ENCODE measurements at regions not wholly inside any gene's neighbourhood (a gene's known extent, or its start where the extent isn't known, plus 50 kb on each side); places are given as distances from the start of the nearest gene placed in this dataset.

GRCh38 chr10:113427236-113427735 is 125.6 kb upstream of the HABP2 start:
- no peak overlapping the region for H3K27ac ChIP-seq
- TF ChIP-seq CTCF (IDR thresholded peaks at IDR 0.05) (no peak), POLR2A (IDR thresholded peaks at IDR 0.05) (no peak)
- H3K4me3 ChIP-seq: no peak overlapping the region
- intact Hi-C loops (cut with DNase I): no loop called here
- no peaks in the 10 kb centered on the region for H3K9me3 ChIP-seq (replicated peaks in 1 of 3)
- H3K36me3 ChIP-seq (replicated peaks in 1 of 2): no peaks in the 10 kb centered on the region
- WGBS, 4 donors: 53 to 77% (median 69%) methylated on average over 4 of the region's 4 CpGs
- H3K27me3 ChIP-seq: no peaks in the 10 kb centered on the region
- H3K4me1 ChIP-seq (replicated peaks in 1 of 2): no peaks in the 10 kb centered on the region
- peak in 1 of 7 donors; percentile 34 for DNase-seq

DNA sequence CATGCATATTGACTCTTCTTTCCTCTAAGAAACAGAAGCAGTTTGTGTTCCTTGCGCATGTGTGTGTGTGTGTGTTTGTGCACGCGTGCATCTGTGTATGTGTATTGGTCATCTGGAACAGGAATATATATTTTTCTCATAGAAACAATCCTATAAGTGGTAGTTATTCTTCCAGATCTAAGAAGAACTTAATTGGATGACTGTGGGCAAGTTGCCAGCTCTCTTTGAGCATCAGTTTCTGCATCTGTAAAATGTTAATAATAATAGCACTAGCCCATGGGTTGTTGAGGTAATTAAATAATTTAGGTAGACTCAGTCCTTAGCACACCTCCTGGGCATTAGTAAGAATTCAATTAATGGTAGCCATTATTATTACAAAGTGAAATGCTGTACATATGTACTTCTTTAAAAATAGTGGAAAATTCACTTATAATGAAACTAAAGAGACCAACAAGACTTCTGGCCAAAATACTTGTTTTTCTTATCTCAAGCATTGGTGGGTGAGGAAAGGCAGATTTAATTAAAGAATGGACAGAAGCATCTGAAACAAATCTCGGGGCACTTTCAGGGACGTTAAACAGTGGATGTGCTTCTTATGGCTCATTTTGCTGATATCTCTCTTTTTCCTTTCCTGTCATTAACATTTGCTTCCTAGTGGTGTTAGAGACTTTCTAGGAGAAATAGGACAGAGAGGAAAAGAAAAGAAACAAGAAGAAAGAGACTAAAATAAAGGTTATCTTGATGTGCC is 124.9 kb upstream of the HABP2 start:
- DNase-seq: peak in 1 of 7 donors; percentile 13
- H3K27me3 ChIP-seq: no peaks in the 10 kb centered on the region
- H3K36me3 ChIP-seq (replicated peaks in 1 of 2): no peaks in the 10 kb centered on the region
- no peak overlapping the region for H3K4me3 ChIP-seq
- 78 to 87% (median 83%) methylated on average over 5 of the region's 5 CpGs for WGBS, 4 donors
- intact Hi-C loops (cut with DNase I): no loop called here
- no peaks in the 10 kb centered on the region for H3K9me3 ChIP-seq (replicated peaks in 1 of 3)
- TF ChIP-seq POLR2A (IDR thresholded peaks at IDR 0.05) (no peak), CTCF (IDR thresholded peaks at IDR 0.05) (no peak)
- no peaks in the 10 kb centered on the region for H3K4me1 ChIP-seq (replicated peaks in 1 of 2)
- H3K27ac ChIP-seq: no peak overlapping the region

DNA sequence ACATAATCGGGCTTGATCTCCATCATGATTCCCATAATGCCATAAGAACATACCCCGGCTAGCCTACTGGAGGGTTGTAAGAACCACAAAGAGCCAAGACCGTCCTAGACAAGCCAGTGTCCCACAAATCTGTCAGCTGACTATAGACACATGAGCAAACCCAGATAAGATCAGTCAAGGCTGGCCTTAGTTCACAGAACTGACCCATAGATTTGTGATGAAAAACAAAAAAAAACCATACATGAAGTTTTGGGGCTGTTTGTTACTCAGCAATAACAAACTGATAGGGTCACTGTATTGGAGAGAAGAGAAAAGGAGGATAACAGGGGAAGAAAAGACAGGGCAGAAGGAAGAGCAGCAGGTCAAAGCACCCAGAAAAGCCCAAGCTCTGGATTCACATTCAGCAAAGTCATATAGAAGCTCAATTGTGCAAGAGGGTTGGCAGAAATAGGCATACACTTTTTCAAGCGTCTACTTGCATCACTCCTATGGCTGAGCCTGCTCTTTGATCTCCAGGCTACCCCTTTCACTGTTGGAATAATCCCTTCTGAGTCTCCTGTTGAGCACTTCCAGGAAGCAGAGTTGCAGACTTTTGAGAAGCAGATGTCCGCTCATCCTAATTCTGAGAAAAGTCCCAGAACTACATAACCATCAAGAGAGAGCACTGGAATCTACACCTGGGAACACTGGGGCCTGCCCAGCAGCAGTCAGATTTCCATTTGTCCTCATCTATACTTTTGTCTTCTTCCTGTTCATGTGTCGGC is 122.0 kb upstream of the HABP2 start:
- DNase-seq: peak in 1 of 7 donors; percentile 5
- 77 to 86% (median 85%) methylated on average over 6 of the region's 6 CpGs for WGBS, 4 donors
- no peaks in the 10 kb centered on the region for H3K27me3 ChIP-seq
- TF ChIP-seq CTCF (IDR thresholded peaks at IDR 0.05) (no peak), POLR2A (IDR thresholded peaks at IDR 0.05) (no peak)
- H3K36me3 ChIP-seq (replicated peaks in 1 of 2): no peaks in the 10 kb centered on the region
- intact Hi-C loops (cut with DNase I): no loop called here
- no peaks in the 10 kb centered on the region for H3K4me1 ChIP-seq (replicated peaks in 1 of 2)
- no peak overlapping the region for H3K27ac ChIP-seq
- H3K4me3 ChIP-seq: no peak overlapping the region
- no peaks in the 10 kb centered on the region for H3K9me3 ChIP-seq (replicated peaks in 1 of 3)

DNA sequence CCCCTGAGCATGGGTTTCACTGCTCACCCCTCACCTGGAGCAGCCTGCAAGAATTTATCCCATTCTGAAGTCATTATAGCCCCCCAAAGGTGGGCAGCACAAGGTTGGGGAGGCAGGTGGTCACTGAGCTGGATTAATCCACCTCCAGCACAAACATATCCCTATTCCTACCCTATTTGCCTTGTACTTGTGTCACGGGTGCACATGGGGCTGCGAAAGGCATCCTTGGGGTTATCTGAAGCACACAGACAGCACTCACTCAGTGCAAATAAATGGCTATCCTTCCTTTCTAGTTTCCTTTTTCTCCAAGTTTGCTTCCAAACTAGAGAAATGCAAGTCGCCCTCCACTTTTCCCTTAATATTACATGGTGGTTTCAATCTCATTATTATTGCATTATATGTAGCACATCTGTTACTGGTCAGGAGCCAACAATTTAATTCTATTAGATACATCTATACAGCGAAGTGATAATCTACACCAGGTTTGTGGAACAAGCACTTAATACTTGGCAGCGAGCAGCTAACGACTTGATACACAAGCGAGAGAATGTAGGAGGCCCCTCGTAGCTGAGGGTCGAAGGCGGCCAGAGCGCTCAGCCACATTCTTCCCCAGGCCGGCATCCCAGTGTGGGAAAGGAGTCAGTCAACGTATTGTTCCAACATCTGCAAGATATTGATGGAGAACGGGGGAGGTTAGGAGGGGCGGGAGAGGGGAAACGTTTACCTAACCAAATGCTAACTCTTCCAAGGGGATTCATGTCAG is 121.3 kb upstream of the HABP2 start:
- WGBS, 4 donors: 56 to 63% (median 60%) methylated on average over 16 of the region's 16 CpGs
- Histone ChIP-seq H3K27ac (no peak overlapping the region), H3K4me3 (no peak overlapping the region), H3K9me3 (replicated peaks in 1 of 3) (no peaks in the 10 kb centered on the region), H3K27me3 (no peaks in the 10 kb centered on the region), H3K36me3 (replicated peaks in 1 of 2) (no peaks in the 10 kb centered on the region), H3K4me1 (replicated peaks in 1 of 2) (no peaks in the 10 kb centered on the region)
- no peak for TF ChIP-seq POLR2A (IDR thresholded peaks at IDR 0.05)
- no peak for TF ChIP-seq CTCF (IDR thresholded peaks at IDR 0.05)
- intact Hi-C loops (cut with DNase I): no loop called here
- peak in 1 of 7 donors; percentile 17 for DNase-seq
